GM19238 (cell line): ENCODE measurements at regions not wholly inside any gene's neighbourhood (a gene's known extent, or its start where the extent isn't known, plus 50 kb on each side); places are given as distances from the start of the nearest gene placed in this dataset.

ENCODE experiments used
- DNase-seq: peaks from one replicate; pipeline ENCODE4 v3.0.0; 2011; ENCODE audit warnings: low spot score; ENCODE audit not compliant: insufficient read length

GRCh38 chr2:128715360-128715759 is 396.7 kb upstream of the HS6ST1 start:
- no peak for DNase-seq

DNA sequence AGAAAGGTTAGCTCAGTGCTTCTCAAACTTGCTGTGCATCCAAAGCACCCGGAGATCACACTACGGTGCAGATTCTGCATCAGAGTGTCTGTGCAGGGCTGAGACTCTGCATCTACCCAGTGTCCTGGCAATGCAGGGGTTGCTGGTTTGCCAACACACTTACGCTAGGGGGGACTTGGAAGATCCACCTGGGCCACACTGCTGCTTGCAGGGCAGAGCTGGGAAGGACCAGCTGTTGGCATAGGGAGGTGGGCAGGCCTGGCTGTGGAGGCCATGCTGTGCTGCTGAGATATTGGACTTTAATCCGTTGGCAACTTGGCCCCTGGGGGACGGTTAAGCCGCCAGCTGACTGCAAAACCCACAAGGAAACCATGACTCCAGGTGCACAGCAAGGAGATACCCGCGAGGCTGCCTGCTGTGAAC is 397.6 kb upstream of the HS6ST1 start:
- no peak for DNase-seq

- DNase-seq, result no peak
Measured at GRCh38 chr2:128717758-128718710, 399.4 kb upstream of the HS6ST1 start.

DNA sequence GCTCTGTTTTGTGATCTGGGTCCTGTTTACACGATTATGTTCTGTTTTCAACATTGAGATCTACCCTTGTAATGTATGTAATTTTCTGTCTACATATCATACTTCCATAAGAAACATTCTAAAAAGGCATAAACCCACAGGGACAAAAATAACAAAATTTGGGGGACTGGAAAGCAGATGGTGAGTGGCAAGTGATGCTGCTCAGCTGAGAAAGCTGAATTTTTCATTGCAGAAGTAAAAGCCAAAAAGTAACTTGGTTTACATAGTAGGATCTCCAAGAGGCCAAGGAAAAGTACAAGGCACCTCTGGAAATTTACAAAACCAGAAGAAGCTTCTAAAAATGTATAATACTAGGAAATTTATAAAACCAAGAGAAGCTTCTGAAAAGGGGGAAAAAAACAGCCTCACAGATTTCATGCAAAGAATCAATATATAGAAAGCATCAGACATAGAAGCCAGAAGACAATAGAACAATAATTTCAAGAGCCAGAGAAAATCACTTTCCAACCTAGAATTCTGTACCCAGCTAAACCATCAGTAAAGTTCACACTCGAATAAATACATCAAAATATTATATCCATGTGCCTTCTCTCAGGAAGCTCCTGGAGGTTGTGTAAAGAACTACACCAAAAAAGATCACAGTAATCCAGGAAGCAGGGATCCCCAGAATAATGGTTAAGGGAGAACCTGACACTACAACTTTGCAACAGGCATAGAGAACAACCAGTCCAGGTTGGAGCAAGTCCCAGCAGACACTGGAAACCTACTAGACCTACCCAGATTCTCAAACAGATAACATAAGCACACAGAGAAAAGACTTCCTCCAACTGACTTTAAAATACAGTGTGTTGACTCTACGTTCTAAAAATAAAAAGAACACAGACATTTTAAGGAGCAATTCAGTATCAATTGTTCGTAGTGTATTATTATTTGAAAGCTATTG is 401.7 kb upstream of the HS6ST1 start:
- DNase-seq, result no peak

DNA sequence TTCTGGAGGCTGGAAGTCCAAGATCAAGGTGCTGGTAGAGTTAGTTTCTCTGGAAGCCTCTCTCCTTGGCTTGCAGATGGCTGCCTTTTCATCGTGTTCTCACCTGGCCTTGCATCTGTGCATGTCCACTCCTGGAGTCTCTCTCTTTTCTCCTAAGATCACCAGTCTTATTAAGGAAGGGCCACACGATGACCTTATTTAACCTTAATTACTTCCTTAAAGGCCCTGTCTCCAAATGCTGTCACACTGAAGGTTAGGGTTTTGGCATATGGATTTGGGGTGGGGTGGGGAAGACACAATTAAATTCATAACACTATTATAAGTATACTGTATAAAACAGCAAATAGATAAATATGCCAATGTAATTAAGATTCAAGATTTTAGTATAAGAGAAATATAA is 402.4 kb upstream of the HS6ST1 start:
- DNase-seq, result no peak

GRCh38 chr2:128722489-128722888 is 403.8 kb upstream of the HS6ST1 start:
- DNase-seq, result no peak

DNA sequence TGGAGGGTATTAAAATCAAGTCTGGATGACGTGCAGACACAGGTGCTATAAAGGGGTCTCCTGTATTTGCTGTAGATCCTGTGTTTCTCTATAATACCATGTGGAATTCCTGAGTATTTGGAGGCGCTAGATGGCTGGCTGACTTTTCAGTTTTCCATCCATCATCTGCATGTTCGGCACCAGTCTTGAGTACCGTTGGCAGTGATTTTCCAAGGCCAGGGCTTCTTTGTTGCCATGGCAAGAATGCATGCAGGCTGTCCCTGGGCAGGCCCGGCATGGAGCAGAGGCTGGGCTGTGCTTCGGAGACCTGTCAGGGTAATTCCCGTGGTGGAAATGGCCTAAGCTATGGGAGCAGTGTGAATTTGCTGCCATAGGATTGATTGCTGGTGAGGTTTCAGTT is 405.9 kb upstream of the HS6ST1 start:
- no peak for DNase-seq

GRCh38 chr2:128724972-128725371 is 406.3 kb upstream of the HS6ST1 start:
- DNase-seq, result no peak

GRCh38 chr2:128726236-128726635 is 407.6 kb upstream of the HS6ST1 start:
- DNase-seq, result no peak

- no peak for DNase-seq
Measured at GRCh38 chr2:128726911-128727310, 408.2 kb upstream of the HS6ST1 start.

- DNase-seq, result no peak
Measured at GRCh38 chr2:128727404-128727803, 408.7 kb upstream of the HS6ST1 start.

DNA sequence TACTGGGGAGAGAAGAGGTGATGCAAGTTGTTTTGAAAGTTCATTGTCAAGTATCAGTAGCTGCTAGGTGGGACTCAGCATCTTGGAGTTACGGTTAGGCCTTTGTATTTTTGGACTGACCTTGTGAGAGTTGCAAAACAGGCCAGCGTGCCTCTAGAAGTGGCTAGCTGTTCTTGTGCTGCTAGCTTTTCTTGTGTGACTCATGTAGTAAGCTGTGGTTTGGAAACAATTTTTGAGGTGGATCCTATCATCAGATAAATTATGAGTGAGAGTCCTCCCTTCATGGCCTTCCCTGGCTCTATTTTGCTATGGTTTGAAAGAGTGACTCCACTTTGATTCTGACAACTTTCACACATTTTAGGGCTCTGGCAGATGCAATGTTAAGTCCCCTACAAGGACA is 409.2 kb upstream of the HS6ST1 start:
- no peak for DNase-seq

GRCh38 chr2:128729051-128729450 is 410.4 kb upstream of the HS6ST1 start:
- DNase-seq, result no peak

- no peak for DNase-seq
Measured at GRCh38 chr2:128731994-128732650, 413.5 kb upstream of the HS6ST1 start.

DNA sequence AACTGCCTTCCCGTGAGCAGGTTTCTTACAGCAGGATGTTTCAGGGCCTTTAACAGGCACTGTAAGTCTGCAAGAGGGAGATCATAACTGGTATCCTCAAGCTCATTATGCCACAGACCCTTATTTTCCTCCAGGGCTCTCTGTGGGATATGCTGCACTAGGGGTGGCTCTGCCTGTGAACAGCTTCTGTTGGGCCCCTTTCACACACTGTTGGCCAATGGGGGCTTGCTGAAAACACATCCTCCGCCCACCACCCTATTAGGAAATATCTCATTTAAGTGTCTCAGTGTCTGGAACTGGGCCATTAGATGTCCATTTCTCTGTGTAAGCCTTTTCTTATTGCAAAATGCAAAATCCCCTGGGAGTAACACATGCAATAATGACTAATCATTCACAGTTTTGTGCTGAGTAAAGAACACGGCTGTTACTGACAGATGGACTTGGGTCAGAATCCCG is 414.3 kb upstream of the HS6ST1 start:
- DNase-seq, result no peak

GRCh38 chr2:128733450-128733849 is 414.8 kb upstream of the HS6ST1 start:
- no peak for DNase-seq

GRCh38 chr2:128734521-128735295 is 416.0 kb upstream of the HS6ST1 start:
- peak; percentile 22 for DNase-seq

DNA sequence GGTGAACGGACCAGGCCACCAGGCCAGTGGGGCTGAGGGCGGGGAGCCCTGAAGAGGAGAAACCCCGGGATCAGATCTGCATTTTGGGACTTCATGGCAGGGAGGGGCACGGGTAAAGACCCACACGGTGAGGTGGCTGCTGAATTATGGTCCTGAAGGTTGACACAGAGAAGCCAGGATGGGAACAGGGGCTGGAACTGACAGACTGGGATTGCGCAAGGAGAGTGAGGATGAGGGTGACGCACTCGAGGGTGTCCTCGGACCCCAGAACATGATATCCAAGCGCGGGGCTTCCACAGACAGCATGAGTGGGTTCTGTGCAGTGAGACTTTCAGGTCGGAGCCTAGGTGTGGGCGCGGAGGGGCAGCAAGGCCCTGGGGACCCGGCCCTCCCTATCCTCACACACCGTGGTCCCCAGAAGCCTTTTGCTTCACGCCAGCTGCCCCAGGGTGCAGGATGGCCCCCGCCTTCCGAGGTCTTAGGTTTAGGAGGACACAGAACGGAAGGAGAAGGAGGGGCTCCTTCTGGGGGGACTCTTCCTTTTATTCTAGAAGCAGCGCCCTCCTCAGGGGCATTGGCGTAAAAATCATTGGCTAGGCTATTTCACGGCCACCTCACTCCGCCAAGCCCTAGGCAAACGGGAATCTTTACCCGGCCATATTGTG is 416.8 kb upstream of the HS6ST1 start:
- no peak for DNase-seq

GRCh38 chr2:128736046-128736688 is 417.5 kb upstream of the HS6ST1 start:
- DNase-seq, result no peak
